ENCODE measurements at regions not wholly inside any gene's neighbourhood (a gene's known extent, or its start where the extent isn't known, plus 50 kb on each side); places are given as distances from the start of the nearest gene placed in this dataset.
"Not testable (repeated sequence)": the region's sequence is repeated elsewhere in the genome, so short reads cannot be mapped to it uniquely, and the experiment has no call there.

- no peak for DNase-seq
These were observed 816.4 kb upstream of the ANO3 start for GRCh38 chr11:25515576-25515975.

- DNase-seq = no peak
These were observed 811.5 kb upstream of the ANO3 start for GRCh38 chr11:25520459-25520858.

- DNase-seq = no peak
These were observed 804.1 kb upstream of the ANO3 start for GRCh38 chr11:25527841-25528240.

GRCh38 chr11:25529572-25529971, 802.4 kb upstream of the ANO3 start:
- DNase-seq = no peak

- no peak for DNase-seq
These were observed 796.3 kb upstream of the ANO3 start for GRCh38 chr11:25535467-25536272.

GRCh38 chr11:25536289-25536688, 795.6 kb upstream of the ANO3 start:
- DNase-seq = no peak

- no peak for DNase-seq
These were observed 794.5 kb upstream of the ANO3 start for GRCh38 chr11:25537393-25537792.

GRCh38 chr11:25547292-25547691, 784.6 kb upstream of the ANO3 start:
- DNase-seq = no peak

- DNase-seq = no peak
These were observed 769.5 kb upstream of the ANO3 start for GRCh38 chr11:25562417-25562816.

- DNase-seq = no peak
These were observed 766.1 kb upstream of the ANO3 start for GRCh38 chr11:25565846-25566245.

GRCh38 chr11:25566298-25567200, 765.4 kb upstream of the ANO3 start:
- no peak for DNase-seq

GRCh38 chr11:25576320-25576719, 755.6 kb upstream of the ANO3 start:
- DNase-seq = no peak

GRCh38 chr11:25579554-25579953, 752.4 kb upstream of the ANO3 start:
- DNase-seq = not testable (repeated sequence)

GRCh38 chr11:25583596-25583995, 748.3 kb upstream of the ANO3 start:
- DNase-seq = no peak

- no peak for DNase-seq
These were observed 744.4 kb upstream of the ANO3 start for GRCh38 chr11:25587496-25587895.

GRCh38 chr11:25593221-25593620, 738.7 kb upstream of the ANO3 start:
- no peak for DNase-seq

- DNase-seq = no peak
These were observed 735.2 kb upstream of the ANO3 start for GRCh38 chr11:25596701-25597100.

GRCh38 chr11:25597696-25598095, 734.2 kb upstream of the ANO3 start:
- no peak for DNase-seq

GRCh38 chr11:25602149-25602548, 729.8 kb upstream of the ANO3 start:
- no peak for DNase-seq

- no peak for DNase-seq
These were observed 729.0 kb upstream of the ANO3 start for GRCh38 chr11:25602959-25603358.

- DNase-seq = no peak
These were observed 719.1 kb upstream of the ANO3 start for GRCh38 chr11:25612806-25613205.

- no peak for DNase-seq
These were observed 718.5 kb upstream of the ANO3 start for GRCh38 chr11:25613451-25613850.

- DNase-seq = no peak
These were observed 718.1 kb upstream of the ANO3 start for GRCh38 chr11:25613865-25614264.

All from left kidney (tissue), 1 donor.